ENCODE measurements at regions not wholly inside any gene's neighbourhood (a gene's known extent, or its start where the extent isn't known, plus 50 kb on each side); places are given as distances from the start of the nearest gene placed in this dataset.
A peak's percentile ranks its signal among the peaks of the same experiment; 100 is the strongest.

DNA sequence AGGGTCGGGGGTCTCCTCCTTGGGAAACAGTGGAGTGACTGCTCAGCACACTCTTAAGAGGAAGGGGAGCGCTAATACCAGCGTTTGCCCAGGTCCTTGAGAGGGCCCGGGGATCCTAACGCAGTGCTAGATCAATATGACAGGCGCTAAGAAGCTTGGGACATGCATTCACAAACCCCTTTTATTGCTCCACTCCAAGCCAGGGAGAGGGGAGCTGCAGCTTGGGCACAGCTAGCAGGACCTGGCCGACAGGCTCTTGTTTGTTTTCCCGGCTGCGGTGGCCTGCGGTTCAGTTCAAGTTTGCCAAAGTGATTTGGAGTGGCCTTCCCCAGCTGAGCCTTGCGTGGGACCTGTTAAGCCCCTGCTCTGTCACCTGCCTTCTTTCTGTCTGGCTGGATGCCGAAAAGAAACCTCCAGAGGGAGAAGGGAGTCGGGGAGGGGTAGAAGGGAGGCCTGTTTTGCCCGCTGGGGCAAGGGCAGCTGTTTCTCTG, 152.1 kb downstream of the GLI2 start:
- Histone ChIP-seq H3K36me3 (no peaks in the 10 kb centered on the region), H3K9me3 (replicated peaks) (no peaks in the 10 kb centered on the region), H3K4me3 (no peak overlapping the region), H3K4me1 (peaks cover 3% of the 10 kb centered on the region), H3K27ac (replicated peaks) (no peak overlapping the region), H3K27me3 (ENCODE audit: low read depth) (no peaks in the 10 kb centered on the region)
- intact Hi-C loops (cut with micrococcal nuclease) = no loop called here
- TF ChIP-seq, protein P1, sequence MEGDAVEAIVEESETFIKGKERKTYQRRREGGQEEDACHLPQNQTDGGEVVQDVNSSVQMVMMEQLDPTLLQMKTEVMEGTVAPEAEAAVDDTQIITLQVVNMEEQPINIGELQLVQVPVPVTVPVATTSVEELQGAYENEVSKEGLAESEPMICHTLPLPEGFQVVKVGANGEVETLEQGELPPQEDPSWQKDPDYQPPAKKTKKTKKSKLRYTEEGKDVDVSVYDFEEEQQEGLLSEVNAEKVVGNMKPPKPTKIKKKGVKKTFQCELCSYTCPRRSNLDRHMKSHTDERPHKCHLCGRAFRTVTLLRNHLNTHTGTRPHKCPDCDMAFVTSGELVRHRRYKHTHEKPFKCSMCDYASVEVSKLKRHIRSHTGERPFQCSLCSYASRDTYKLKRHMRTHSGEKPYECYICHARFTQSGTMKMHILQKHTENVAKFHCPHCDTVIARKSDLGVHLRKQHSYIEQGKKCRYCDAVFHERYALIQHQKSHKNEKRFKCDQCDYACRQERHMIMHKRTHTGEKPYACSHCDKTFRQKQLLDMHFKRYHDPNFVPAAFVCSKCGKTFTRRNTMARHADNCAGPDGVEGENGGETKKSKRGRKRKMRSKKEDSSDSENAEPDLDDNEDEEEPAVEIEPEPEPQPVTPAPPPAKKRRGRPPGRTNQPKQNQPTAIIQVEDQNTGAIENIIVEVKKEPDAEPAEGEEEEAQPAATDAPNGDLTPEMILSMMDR (IDR thresholded peaks at IDR 0.05; ENCODE audit: borderline replicate concordance) = no peak
- DNase-seq = no peak

DNA sequence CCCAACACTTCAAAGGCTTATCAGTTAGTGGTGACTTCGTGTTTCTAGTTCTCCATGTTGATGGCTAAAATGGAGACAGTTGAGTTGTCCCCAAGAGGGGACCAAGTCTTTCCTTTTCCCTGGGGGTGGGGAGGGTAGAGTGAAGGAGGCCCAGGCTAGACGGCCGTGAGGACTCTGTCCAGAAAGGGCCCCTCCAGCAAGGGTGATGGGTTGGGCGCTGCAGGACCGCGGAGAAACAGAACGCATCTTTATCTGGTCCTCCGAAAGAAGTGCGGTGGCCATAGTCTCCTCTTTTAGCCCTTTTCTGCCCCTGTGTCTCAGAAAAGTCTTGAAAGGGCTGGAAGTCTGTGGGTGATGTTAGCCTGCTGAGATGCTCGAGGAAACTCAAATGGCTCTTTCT, 153.2 kb downstream of the GLI2 start:
- Histone ChIP-seq H3K9me3 (replicated peaks) (no peaks in the 10 kb centered on the region), H3K36me3 (no peaks in the 10 kb centered on the region), H3K27ac (replicated peaks) (no peak overlapping the region), H3K27me3 (ENCODE audit: low read depth) (no peaks in the 10 kb centered on the region), H3K4me3 (no peak overlapping the region), H3K4me1 (peaks cover 13% of the 10 kb centered on the region)
- TF ChIP-seq, protein P1 (IDR thresholded peaks at IDR 0.05; ENCODE audit: borderline replicate concordance) = no peak
- no peak for DNase-seq
- intact Hi-C loops (cut with micrococcal nuclease) = no loop called here

- H3K4me3 ChIP-seq = no peak overlapping the region
- H3K36me3 ChIP-seq = no peaks in the 10 kb centered on the region
- H3K4me1 ChIP-seq = peaks cover 18% of the 10 kb centered on the region
- DNase-seq = no peak
- H3K27ac ChIP-seq (replicated peaks) = no peak overlapping the region
- intact Hi-C loops (cut with micrococcal nuclease) = no loop called here
- TF ChIP-seq, protein P1 (IDR thresholded peaks at IDR 0.05; ENCODE audit: borderline replicate concordance) = no peak
- no peaks in the 10 kb centered on the region for H3K9me3 ChIP-seq (replicated peaks)
- H3K27me3 ChIP-seq (ENCODE audit: low read depth) = no peaks in the 10 kb centered on the region
These were observed 154.3 kb downstream of the GLI2 start for GRCh38 chr2:120889936-120890335.

GRCh38 chr2:120890566-120891360, 155.1 kb downstream of the GLI2 start:
- intact Hi-C loops (cut with micrococcal nuclease) = no loop called here
- peak; percentile 2 for DNase-seq
- Histone ChIP-seq H3K27ac (replicated peaks) (no peak overlapping the region), H3K36me3 (no peaks in the 10 kb centered on the region), H3K9me3 (replicated peaks) (no peaks in the 10 kb centered on the region), H3K4me1 (peaks cover 18% of the 10 kb centered on the region), H3K27me3 (ENCODE audit: low read depth) (no peaks in the 10 kb centered on the region), H3K4me3 (no peak overlapping the region)
- TF ChIP-seq, protein P1 (IDR thresholded peaks at IDR 0.05; ENCODE audit: borderline replicate concordance) = no peak

DNA sequence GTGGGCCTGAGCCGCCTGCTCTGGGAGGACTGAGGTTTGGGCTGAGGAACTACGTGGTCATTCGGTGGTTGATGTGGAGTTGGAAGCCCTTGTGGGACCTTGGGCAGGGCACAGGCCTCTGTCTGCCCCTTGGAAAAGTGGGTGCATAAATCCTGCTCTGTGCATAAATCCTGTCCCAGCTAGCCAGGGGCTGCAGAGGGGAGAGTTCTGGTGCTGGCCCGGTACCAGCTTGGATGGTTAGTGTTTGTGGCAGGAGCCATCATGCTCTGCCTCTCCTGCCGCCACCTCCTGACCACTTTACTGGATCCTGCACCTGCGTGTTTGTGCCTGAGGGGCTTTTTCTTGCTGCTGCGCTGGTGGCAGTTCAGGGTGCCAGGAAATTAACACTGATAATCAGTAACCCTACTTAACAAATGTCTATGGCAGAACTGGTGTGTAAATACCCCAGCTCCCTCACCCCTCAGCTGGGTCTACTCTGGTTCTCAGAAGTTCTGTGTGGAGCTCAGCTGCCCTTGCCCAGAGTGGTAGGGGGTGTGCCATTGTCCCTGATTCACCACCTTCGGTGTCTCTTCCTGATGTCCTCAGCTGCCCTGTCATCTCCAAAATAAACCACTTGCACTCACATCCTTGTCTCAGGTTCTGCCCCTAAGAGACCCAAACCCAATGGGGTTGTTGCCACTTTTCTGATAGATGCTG, 156.8 kb downstream of the GLI2 start:
- intact Hi-C loops (cut with micrococcal nuclease) = no loop called here
- no peaks in the 10 kb centered on the region for H3K27me3 ChIP-seq (ENCODE audit: low read depth)
- H3K27ac ChIP-seq (replicated peaks) = peak overlapping the region; percentile 32
- DNase-seq = no peak
- peaks cover 18% of the 10 kb centered on the region for H3K4me1 ChIP-seq
- H3K36me3 ChIP-seq = no peaks in the 10 kb centered on the region
- H3K4me3 ChIP-seq = no peak overlapping the region
- no peaks in the 10 kb centered on the region for H3K9me3 ChIP-seq (replicated peaks)
- TF ChIP-seq, protein P1 (IDR thresholded peaks at IDR 0.05; ENCODE audit: borderline replicate concordance) = no peak

Data from left ventricle myocardium inferior (tissue), 1 donor.